Activated effector memory CD4-positive, alpha-beta T cell treated with Interleukin-2 at 50 U/mL for 16 hours (primary cell): ENCODE measurements at regions not wholly inside any gene's neighbourhood (a gene's known extent, or its start where the extent isn't known, plus 50 kb on each side); places are given as distances from the start of the nearest gene placed in this dataset.
"Not testable (repeated sequence)": the region's sequence is repeated elsewhere in the genome, so short reads cannot be mapped to it uniquely, and the experiment has no call there.

Source experiments
- DNase-seq: peaks from one replicate; pipeline ENCODE4 v3.0.0-alpha.2; 2020

GRCh38 chr20:1747953-1748577 lies 90.5 kb upstream of the SIRPG start:
- DNase-seq, result no peak

- not testable (repeated sequence) for DNase-seq
These were observed 84.5 kb upstream of the SIRPG start for GRCh38 chr20:1742049-1742434.

- DNase-seq, result no peak
These were observed 83.9 kb upstream of the SIRPG start for GRCh38 chr20:1741309-1742048.

- no peak for DNase-seq
These were observed 79.6 kb upstream of the SIRPG start for GRCh38 chr20:1737134-1737533.

- DNase-seq, result no peak
These were observed 78.0 kb upstream of the SIRPG start for GRCh38 chr20:1735417-1736089.

GRCh38 chr20:1734269-1734858 lies 76.8 kb upstream of the SIRPG start:
- DNase-seq, result no peak

GRCh38 chr20:1731828-1732375 lies 74.3 kb upstream of the SIRPG start:
- not testable (repeated sequence) for DNase-seq

GRCh38 chr20:1730981-1731711 lies 73.6 kb upstream of the SIRPG start:
- not testable (repeated sequence) for DNase-seq

- DNase-seq, result not testable (repeated sequence)
These were observed 69.7 kb upstream of the SIRPG start for GRCh38 chr20:1727303-1727702.

- no peak for DNase-seq
These were observed 67.3 kb upstream of the SIRPG start for GRCh38 chr20:1724901-1725300.

- no peak for DNase-seq
These were observed 65.0 kb upstream of the SIRPG start for GRCh38 chr20:1722513-1723050.

GRCh38 chr20:1721687-1722512 lies 64.3 kb upstream of the SIRPG start:
- DNase-seq, result no peak

- DNase-seq, result no peak
These were observed 63.4 kb upstream of the SIRPG start for GRCh38 chr20:1720845-1721475.

GRCh38 chr20:1720226-1720625 lies 62.6 kb upstream of the SIRPG start:
- DNase-seq, result no peak

- DNase-seq, result no peak
These were observed 61.2 kb upstream of the SIRPG start for GRCh38 chr20:1718604-1719384.

GRCh38 chr20:1712634-1713624 lies 55.4 kb upstream of the SIRPG start:
- no peak for DNase-seq

- no peak for DNase-seq
These were observed 54.4 kb upstream of the SIRPG start for GRCh38 chr20:1711826-1712601.

- no peak for DNase-seq
These were observed 53.7 kb upstream of the SIRPG start for GRCh38 chr20:1711266-1711665.
